SU-DHL-6 (cell line): ENCODE measurements at regions not wholly inside any gene's neighbourhood (a gene's known extent, or its start where the extent isn't known, plus 50 kb on each side); places are given as distances from the start of the nearest gene placed in this dataset.

ENCODE experiments used
- EZH2phosphoT487 ChIP-seq: fragments of 200-600 bp; sonication (generic), shearing (Covaris generic); conservative IDR thresholded peaks from 2 replicates; pipeline ENCODE4 v1.6.1; 2018; ENCODE audit warnings: mild to moderate bottlenecking, antibody characterized with exemption, low read length, moderate library complexity, mixed read lengths
- TF ChIP-seq, protein P1 (sequence below): fragments of 200-600 bp; sonication (generic); IDR thresholded peaks from one replicate; pipeline ENCODE4 v1.5.1; 2017; ENCODE audit warnings: antibody characterized with exemption, mild to moderate bottlenecking, low read length, moderate library complexity; ENCODE audit not compliant: insufficient read depth, poor library complexity, severe bottlenecking

DNA sequence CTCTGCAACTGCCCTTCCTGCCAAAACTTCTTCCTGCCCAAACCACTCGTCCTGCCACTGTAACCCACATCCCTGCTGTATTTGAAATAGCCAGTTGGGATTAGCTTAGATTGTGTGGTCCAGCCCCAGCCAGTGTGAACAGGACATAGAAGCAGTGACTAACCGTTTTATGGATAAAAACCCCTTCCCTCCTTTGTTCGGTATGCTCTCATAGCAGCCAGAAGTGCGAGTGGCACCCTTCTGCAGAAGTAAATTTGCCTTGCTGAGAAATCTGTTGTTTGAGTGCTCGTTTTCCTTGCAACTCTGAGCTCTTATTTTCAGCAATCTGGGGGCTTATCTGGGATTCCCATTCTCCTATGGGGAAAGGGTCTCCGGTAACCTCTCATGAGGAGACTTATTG is 470.0 kb downstream of the PRDM9 start:
- TF ChIP-seq, protein P1, sequence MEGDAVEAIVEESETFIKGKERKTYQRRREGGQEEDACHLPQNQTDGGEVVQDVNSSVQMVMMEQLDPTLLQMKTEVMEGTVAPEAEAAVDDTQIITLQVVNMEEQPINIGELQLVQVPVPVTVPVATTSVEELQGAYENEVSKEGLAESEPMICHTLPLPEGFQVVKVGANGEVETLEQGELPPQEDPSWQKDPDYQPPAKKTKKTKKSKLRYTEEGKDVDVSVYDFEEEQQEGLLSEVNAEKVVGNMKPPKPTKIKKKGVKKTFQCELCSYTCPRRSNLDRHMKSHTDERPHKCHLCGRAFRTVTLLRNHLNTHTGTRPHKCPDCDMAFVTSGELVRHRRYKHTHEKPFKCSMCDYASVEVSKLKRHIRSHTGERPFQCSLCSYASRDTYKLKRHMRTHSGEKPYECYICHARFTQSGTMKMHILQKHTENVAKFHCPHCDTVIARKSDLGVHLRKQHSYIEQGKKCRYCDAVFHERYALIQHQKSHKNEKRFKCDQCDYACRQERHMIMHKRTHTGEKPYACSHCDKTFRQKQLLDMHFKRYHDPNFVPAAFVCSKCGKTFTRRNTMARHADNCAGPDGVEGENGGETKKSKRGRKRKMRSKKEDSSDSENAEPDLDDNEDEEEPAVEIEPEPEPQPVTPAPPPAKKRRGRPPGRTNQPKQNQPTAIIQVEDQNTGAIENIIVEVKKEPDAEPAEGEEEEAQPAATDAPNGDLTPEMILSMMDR: no peak
- no peak for TF ChIP-seq EZH2phosphoT487
